ENCODE measurements at regions not wholly inside any gene's neighbourhood (a gene's known extent, or its start where the extent isn't known, plus 50 kb on each side); places are given as distances from the start of the nearest gene placed in this dataset.

- H3K36me3 ChIP-seq (ENCODE audit: control insufficient read depth in 2 of 2, extremely low read depth in 1 of 2, insufficient read depth in 2 of 2, low read length in 2 of 2), result no peaks in the 10 kb centered on the region
- BruUV-seq (replicated peaks), result no TSS peak
Observed at GRCh38 chr5:122585371-122585770, 189.5 kb upstream of the SNX2 start.

More at GRCh38 chr5:122585371-122585770, 189.5 kb upstream of the SNX2 start:
- ChIA-PET POLR2A (no interaction called here), CTCF (no interaction called here)
- no peak for DNase-seq (ENCODE audit: low read depth, low spot score)
- Histone ChIP-seq H2AFZ (ENCODE audit: low read depth, low read length) (no peak overlapping the region), H3K9me3 (replicated peaks; ENCODE audit: control insufficient read depth, insufficient read depth, low read length) (no peaks in the 10 kb centered on the region), H3K79me2 (ENCODE audit: control insufficient read depth, insufficient read depth, low read length) (no peaks in the 10 kb centered on the region), H3K4me2 (ENCODE audit: insufficient read depth, low read length) (no peak overlapping the region), H3K9me1 (replicated peaks; ENCODE audit: control insufficient read depth, extremely low read depth, insufficient read depth, low read length) (no peaks in the 10 kb centered on the region), H3K4me1 (ENCODE audit: control insufficient read depth, extremely low read depth, insufficient read depth, low read length) (no peaks in the 10 kb centered on the region), H4K20me1 (replicated peaks; ENCODE audit: control insufficient read depth, extremely low read depth, insufficient read depth, low read length) (no peaks in the 10 kb centered on the region), H3K9ac (replicated peaks; ENCODE audit: extremely low read depth, insufficient read depth, low read length) (no peak overlapping the region), H3K27me3 (ENCODE audit: control insufficient read depth in 2 of 2, insufficient read depth in 2 of 2, low read length in 2 of 2) (peaks cover 0 to 1% of the 10 kb centered on the region in 2 experiments), H3K4me3 (replicated peaks in 1 of 3; ENCODE audit: insufficient read depth in 1 of 3, low read depth in 1 of 3, low read length in 3 of 3) (no peak overlapping the region), H3K27ac (ENCODE audit: insufficient read depth, low read depth, low read length) (no peak overlapping the region)
- dilution Hi-C loops (cut with MboI; ENCODE audit: extremely low pct_ligation_motif_present, low sequenced_read_pairs) (no loop called here), intact Hi-C loops (cut with micrococcal nuclease) (no loop called here)
- no peak for FAIRE-seq
- TF ChIP-seq POLR2A (IDR thresholded peaks at IDR 0.05; ENCODE audit: low read depth, low read length) (no peak), CTCF (IDR thresholded peaks at IDR 0.05; ENCODE audit: extremely low read depth in 1 of 2, insufficient read depth in 1 of 2, low read depth in 1 of 2, low read length in 2 of 2) (no peak), JUN (IDR thresholded peaks at IDR 0.05; ENCODE audit: borderline replicate concordance, insufficient read depth, insufficient read length, low read depth) (no peak), POLR2AphosphoS5 (IDR thresholded peaks at IDR 0.05; ENCODE audit: insufficient read depth, low read depth, low read length) (no peak), FOS (IDR thresholded peaks at IDR 0.05; ENCODE audit: borderline replicate concordance, insufficient read depth, low read length) (no peak), MAX (IDR thresholded peaks at IDR 0.05; ENCODE audit: insufficient read depth, insufficient read length) (no peak), EZH2 (IDR thresholded peaks at IDR 0.05; ENCODE audit: borderline replicate concordance, low read depth, low read length, severe bottlenecking) (no peak), MYC (IDR thresholded peaks at IDR 0.05; ENCODE audit: low read depth, low read length) (no peak), GATA2 (IDR thresholded peaks at IDR 0.05; ENCODE audit: insufficient read depth, insufficient read length, low read depth, low read length) (no peak)
